ENCODE measurements at regions not wholly inside any gene's neighbourhood (a gene's known extent, or its start where the extent isn't known, plus 50 kb on each side); places are given as distances from the start of the nearest gene placed in this dataset.
"Not testable (repeated sequence)": the region's sequence is repeated elsewhere in the genome, so short reads cannot be mapped to it uniquely, and the experiment has no call there.

GRCh38 chr6:144360401-144360800 lies 75.3 kb downstream of the UTRN start:
- DNase-seq, result no peak

- DNase-seq, result no peak
These were observed 75.9 kb downstream of the UTRN start for GRCh38 chr6:144361016-144361415.

DNA sequence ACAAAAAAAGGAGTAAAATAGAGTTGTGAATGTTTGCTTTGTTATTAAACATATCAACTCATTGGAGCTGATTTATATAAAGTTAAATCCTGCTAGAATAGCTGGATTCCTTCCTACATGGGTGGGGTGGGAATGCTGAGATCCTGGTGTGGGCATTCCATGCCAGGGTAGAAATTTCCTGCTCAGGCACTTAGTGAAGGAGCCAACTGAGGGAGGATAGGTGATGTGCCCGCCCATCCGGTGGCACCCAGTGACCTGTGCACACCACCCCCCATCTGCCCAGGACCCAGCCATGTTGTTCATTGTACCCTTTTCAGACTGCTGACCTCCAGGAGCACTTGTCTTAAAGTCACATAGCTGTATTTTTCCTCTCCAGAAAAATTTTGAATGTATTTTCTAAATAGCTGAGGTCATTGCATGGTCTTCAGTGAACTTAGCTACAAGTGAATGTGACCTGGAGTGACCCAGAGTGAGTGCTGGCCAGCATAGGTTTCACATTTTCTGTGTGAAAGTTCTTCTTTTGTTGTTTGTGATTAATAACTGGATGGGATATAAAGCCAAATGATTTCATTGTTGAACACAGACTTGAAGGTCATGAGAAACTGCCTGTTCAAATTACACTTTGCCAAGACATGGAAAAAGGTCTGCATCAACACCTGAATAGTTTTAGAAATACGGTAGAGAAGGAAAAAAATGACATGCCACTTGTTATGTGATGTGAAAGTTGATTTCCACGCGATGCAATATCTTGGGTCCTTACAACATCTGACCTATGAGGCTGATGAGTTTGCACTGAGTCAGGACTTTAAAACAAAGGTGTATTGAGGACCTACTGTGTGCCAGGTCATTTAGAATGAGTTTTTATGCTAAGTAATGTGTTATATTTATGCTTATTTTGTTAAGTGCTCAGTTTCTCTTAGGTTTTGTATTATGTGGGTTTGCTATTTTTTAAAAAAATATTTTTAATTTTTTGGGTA lies 77.2 kb downstream of the UTRN start:
- DNase-seq, result no peak

- DNase-seq, result no peak
These were observed 79.1 kb downstream of the UTRN start for GRCh38 chr6:144364208-144364720.

- no peak for DNase-seq
These were observed 79.6 kb downstream of the UTRN start for GRCh38 chr6:144364782-144365181.

GRCh38 chr6:144365271-144365670 lies 80.1 kb downstream of the UTRN start:
- no peak for DNase-seq

DNA sequence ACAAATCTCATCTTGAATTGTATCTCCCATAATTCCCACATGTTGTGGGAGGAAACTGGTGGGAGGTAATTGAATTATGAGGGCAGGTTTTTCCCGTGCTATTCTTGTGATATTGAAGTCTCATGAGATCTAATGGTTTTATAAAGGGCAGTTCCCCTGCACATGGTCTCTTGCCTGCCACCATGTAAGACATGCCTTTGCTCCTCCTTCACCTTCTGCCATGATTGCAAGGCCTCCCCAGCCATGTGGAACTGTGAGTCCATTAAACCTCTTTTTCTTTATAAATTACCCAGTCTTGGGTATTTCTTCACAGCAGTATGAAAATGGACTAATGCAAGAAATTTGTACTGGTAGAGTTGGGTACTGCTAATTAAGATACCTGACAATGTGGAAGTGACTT lies 84.6 kb downstream of the UTRN start:
- DNase-seq, result not testable (repeated sequence)

DNA sequence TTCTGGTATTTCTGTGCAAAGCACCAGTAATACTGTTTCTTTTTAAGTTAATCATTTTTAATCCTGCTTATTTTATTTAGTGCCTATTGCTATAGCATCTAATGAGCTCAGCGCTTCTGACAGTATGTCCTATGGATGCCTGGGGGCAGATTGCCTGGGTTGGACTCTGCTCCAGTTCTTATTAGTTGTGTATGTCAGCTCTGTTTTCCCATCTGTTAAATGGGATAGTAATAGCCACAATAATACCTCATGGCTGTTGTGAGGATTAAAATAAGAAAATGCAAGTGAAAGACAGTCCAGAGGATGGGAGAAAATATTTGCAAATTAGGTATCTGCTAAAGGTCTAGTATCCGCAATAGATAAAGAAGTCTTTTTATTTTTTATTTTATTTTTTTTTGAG lies 87.0 kb downstream of the UTRN start:
- no peak for DNase-seq

- DNase-seq, result no peak
These were observed 87.8 kb downstream of the UTRN start for GRCh38 chr6:144372611-144373594.

DNA sequence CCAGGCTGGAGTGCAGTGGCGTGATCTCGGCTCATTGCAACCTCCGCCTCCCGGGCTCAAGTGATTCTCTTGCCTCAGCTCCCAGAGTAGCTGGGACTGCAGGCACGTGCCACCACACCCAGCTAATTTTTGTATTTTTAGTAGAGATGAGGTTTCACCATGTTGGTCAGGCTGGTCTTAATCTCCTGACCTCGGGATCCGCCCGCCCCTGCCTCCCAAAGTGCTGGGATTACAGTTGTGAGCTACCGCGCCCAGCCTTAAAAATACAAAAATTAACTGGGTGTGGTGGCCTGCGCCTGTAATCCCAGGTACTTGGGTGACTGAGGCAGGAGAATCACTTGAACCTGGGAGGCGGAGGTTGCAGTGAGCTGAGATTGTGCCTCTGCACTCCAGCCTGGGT lies 89.4 kb downstream of the UTRN start:
- DNase-seq, result not testable (repeated sequence)

GRCh38 chr6:144377586-144378210 lies 92.6 kb downstream of the UTRN start:
- no peak for DNase-seq

DNA sequence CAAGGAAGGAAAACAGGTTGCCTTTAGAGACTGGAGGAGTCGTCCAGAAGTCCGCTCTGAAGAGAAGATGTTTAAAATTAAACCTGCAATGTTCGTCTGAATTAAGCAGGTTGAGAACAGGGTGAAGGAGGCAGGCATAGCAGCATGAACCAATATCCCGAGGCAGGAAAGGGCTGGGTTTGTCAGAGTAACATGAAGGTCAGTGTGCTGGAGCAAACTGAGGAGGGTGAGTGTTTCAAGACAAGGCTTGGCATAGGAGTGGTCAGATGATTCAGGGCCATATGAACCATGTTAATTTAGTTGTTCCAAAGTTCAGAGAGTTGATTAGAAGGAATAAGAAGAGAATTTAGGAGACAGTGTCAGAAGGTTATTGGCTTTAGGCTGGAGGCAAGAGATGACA lies 93.3 kb downstream of the UTRN start:
- no peak for DNase-seq

- no peak for DNase-seq
These were observed 94.2 kb downstream of the UTRN start for GRCh38 chr6:144379356-144379755.

- DNase-seq, result not testable (repeated sequence)
These were observed 96.4 kb downstream of the UTRN start for GRCh38 chr6:144381499-144381898.

DNA sequence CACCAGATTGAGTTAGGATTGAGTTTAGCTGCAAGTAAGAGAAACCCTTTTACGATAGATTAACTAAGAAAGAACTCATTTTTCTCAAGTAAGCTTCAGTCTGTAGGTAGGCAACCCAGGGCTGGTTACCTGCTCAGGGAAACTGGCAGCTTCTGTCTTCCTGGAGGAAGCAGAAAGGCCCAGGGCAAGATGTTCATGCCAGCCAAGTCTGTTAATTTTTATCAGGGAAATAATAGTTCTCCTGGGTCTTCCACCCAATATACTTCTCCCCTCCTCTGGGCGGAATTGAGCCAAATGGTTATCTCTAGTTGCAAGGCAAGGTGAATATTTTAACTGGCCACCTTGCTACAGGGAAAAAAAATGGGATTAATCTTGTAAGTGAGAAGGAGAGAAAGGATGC lies 98.2 kb downstream of the UTRN start:
- DNase-seq, result no peak

GRCh38 chr6:144384427-144384826 lies 99.3 kb downstream of the UTRN start:
- DNase-seq, result no peak

DNA sequence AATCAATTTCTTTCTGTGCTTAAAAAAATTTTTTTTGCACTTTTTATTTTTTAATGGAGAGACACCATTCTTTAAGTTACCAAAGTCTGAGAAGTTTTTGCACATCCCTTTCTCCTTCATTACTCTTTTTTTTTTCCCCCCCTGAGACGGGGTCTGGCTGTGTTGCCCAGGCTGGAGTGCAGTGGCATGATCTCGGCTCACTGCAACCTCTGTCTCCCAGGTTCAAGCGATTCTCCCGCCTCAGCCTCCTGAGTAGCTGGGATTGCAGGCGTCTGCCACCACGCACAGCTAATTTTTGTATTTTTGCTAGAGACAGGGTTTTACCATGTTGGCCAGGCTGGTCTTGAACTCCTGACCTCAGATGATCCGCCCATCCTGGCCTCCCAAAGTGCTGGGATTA lies 104.3 kb downstream of the UTRN start:
- not testable (repeated sequence) for DNase-seq

- DNase-seq, result no peak
These were observed 105.1 kb downstream of the UTRN start for GRCh38 chr6:144390202-144390601.

GRCh38 chr6:144390886-144391285 lies 105.8 kb downstream of the UTRN start:
- no peak for DNase-seq

DNA sequence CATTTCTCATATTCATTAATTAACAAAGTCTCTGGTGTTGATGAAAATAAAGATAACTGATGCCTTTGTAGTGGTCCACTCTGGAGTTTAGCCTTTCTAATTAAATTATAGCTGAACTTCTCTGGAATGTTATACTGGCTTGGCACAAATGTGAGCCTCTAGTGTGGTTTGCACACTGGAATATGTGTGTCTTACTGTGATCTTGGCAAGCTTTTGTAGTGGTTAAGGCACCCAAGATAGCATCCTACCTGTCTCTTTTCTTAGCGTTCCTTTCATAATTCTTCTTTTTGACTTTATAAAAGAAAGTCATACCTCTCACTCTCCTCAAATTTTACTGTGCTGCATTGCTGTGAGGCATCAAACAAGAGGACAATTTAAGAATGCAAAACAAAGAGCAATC lies 107.4 kb downstream of the UTRN start:
- no peak for DNase-seq

DNA sequence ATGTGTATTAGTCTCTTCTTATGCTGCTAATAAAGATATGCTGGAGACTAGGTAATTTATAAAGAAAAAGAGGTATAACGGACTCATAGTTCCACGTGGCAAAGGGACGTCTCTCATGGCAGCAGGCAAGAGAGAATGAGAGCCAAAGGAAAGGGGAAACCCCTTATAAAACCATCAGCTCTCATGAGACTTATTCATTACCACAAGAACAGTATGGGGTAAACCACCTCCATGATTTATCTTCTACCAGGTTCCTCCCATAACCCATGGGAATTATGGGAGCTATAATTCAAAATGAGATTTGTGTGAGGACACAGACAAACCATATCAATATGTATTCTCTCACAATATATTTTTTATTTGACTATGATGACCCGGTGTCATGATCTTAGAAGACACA lies 109.1 kb downstream of the UTRN start:
- no peak for DNase-seq

- DNase-seq, result no peak
These were observed 109.9 kb downstream of the UTRN start for GRCh38 chr6:144395014-144395413.

GRCh38 chr6:144395826-144396225 lies 110.7 kb downstream of the UTRN start:
- DNase-seq, result no peak
